ENCODE measurements at regions not wholly inside any gene's neighbourhood (a gene's known extent, or its start where the extent isn't known, plus 50 kb on each side); places are given as distances from the start of the nearest gene placed in this dataset.

DNA sequence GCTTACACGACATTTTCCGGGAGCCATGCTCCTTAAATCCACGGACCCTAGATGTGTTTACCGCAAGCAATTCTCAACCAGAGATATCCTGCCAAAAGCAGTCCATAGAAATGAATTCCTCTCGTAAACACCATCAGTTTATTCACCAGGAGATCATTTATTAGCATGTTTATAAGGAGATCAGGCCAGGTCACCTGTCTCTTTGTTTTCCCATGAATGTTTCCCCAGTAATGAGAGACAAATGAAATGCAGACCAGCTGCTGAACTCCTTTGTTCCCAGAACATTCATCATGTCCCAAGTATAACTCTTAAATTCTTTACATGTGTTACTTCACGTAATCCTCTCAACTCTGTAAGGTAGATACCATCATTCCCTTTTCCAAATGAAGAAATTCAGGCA lies 137.1 kb downstream of the DDX53 start (continued):
- TF ChIP-seq ARID4B (CRISPR knock-in tag; IDR thresholded peaks at IDR 0.05) (no peak), ELF2 (CRISPR knock-in tag; IDR thresholded peaks at IDR 0.05) (no peak), TBL1XR1 (IDR thresholded peaks at IDR 0.05; ENCODE audit: low read length in 2 of 2) (no peak), NR1H2 (CRISPR knock-in tag; IDR thresholded peaks at IDR 0.05) (no peak), RAD51 (IDR thresholded peaks at IDR 0.05; ENCODE audit: borderline replicate concordance, low read depth) (no peak), CGGBP1 (CRISPR knock-in tag; IDR thresholded peaks at IDR 0.05) (no peak)
- TF ChIP-seq, protein P1, sequence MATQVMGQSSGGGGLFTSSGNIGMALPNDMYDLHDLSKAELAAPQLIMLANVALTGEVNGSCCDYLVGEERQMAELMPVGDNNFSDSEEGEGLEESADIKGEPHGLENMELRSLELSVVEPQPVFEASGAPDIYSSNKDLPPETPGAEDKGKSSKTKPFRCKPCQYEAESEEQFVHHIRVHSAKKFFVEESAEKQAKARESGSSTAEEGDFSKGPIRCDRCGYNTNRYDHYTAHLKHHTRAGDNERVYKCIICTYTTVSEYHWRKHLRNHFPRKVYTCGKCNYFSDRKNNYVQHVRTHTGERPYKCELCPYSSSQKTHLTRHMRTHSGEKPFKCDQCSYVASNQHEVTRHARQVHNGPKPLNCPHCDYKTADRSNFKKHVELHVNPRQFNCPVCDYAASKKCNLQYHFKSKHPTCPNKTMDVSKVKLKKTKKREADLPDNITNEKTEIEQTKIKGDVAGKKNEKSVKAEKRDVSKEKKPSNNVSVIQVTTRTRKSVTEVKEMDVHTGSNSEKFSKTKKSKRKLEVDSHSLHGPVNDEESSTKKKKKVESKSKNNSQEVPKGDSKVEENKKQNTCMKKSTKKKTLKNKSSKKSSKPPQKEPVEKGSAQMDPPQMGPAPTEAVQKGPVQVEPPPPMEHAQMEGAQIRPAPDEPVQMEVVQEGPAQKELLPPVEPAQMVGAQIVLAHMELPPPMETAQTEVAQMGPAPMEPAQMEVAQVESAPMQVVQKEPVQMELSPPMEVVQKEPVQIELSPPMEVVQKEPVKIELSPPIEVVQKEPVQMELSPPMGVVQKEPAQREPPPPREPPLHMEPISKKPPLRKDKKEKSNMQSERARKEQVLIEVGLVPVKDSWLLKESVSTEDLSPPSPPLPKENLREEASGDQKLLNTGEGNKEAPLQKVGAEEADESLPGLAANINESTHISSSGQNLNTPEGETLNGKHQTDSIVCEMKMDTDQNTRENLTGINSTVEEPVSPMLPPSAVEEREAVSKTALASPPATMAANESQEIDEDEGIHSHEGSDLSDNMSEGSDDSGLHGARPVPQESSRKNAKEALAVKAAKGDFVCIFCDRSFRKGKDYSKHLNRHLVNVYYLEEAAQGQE (IDR thresholded peaks at IDR 0.05; ENCODE audit: borderline replicate concordance) = no peak
- TF ChIP-seq, protein P1 (CRISPR knock-in tag; IDR thresholded peaks at IDR 0.05; ENCODE audit: low read depth) = no peak
